ENCODE measurements at regions not wholly inside any gene's neighbourhood (a gene's known extent, or its start where the extent isn't known, plus 50 kb on each side); places are given as distances from the start of the nearest gene placed in this dataset.

- CTCF ChIA-PET (ENCODE audit: partially characterized antibody) = interaction anchor here (0.8 to 1.4 kb wide), 2 partner anchors 12 to 46 kb away, joined by 3 read pairs; no protein-coding TSS in a partner anchor
- Histone ChIP-seq H3K23me2 (ENCODE audit: low read depth, low read length) (no peaks in the 10 kb centered on the region), H3K36me3 (ENCODE audit: control insufficient read depth in 2 of 4, insufficient read depth in 4 of 4, low read length in 3 of 4) (no peaks in the 10 kb centered on the region), H3K56ac (replicated peaks; ENCODE audit: insufficient read length, low read depth, low read length) (no peak overlapping the region), H3K79me2 (ENCODE audit: control insufficient read depth in 1 of 2, insufficient read depth in 2 of 2, low read length in 2 of 2) (no peaks in the 10 kb centered on the region), H3K79me1 (ENCODE audit: low read depth, low read length) (no peaks in the 10 kb centered on the region), H4K20me1 (replicated peaks in 1 of 2; ENCODE audit: control insufficient read depth in 1 of 2, insufficient read depth in 2 of 2, low read length in 2 of 2) (no peaks in the 10 kb centered on the region), H3K23ac (ENCODE audit: insufficient read length) (no peak overlapping the region), H3K9me3 (ENCODE audit: insufficient read depth in 2 of 2, low read depth in 1 of 2, low read length in 1 of 2) (no peaks in the 10 kb centered on the region), H4K91ac (replicated peaks; ENCODE audit: insufficient read length, low read length) (no peak overlapping the region), H3K14ac (ENCODE audit: insufficient read length) (no peak overlapping the region), H3K4me2 (ENCODE audit: insufficient read depth in 1 of 2, low read depth in 2 of 2, low read length in 2 of 2) (no peak overlapping the region), H2BK120ac (replicated peaks; ENCODE audit: low read depth, low read length) (no peak overlapping the region), H3K4ac (replicated peaks; ENCODE audit: insufficient read length, low read depth, low read length) (no peak overlapping the region), H4K8ac (ENCODE audit: extremely low read depth, insufficient read depth, low read length) (no peak overlapping the region), H2BK5ac (ENCODE audit: low read depth, low read length) (no peak overlapping the region), H3K18ac (ENCODE audit: extremely low read depth, low read length) (no peak overlapping the region), H3K27me3 (replicated peaks in 1 of 4; ENCODE audit: control insufficient read depth in 3 of 4, extremely low read depth in 1 of 4, insufficient read depth in 3 of 4, low read length in 3 of 4) (no peaks in the 10 kb centered on the region), H3K27ac (ENCODE audit: low read depth, low read length) (no peak overlapping the region), H2BK12ac (ENCODE audit: low read depth, low read length) (no peak overlapping the region), H3K4me3 (ENCODE audit: extremely low read depth in 1 of 4, insufficient read depth in 2 of 4, low read depth in 3 of 4, low read length in 4 of 4) (no peak overlapping the region), H3K4me1 (replicated peaks in 1 of 4; ENCODE audit: control insufficient read depth in 3 of 4, insufficient read depth in 4 of 4, low read length in 3 of 4) (no peaks in the 10 kb centered on the region), H3K9ac (replicated peaks in 1 of 4; ENCODE audit: extremely low read depth in 1 of 4, low read depth in 3 of 4, low read length in 3 of 4) (no peak overlapping the region), H4K5ac (ENCODE audit: insufficient read length, low read depth, low read length) (no peak overlapping the region), H2AFZ (ENCODE audit: low read length) (no peak overlapping the region), H2AK5ac (ENCODE audit: low read depth, low read length) (no peak overlapping the region), H2BK20ac (ENCODE audit: low read length) (no peak overlapping the region), H2BK15ac (ENCODE audit: low read length) (no peak overlapping the region)
- FAIRE-seq (no peak), DNase-seq (ENCODE audit: low read depth in 1 of 2, low spot score in 2 of 2) (no peak)
- POLR2A ChIA-PET (ENCODE audit: partially characterized antibody) = no interaction called here
- TF ChIP-seq MAFK (IDR thresholded peaks at IDR 0.05; ENCODE audit: low read depth, low read length) = no peak
- no peak for TF ChIP-seq KDM4A (IDR thresholded peaks at IDR 0.05; ENCODE audit: low read depth, low read length, severe bottlenecking)
Observed at GRCh38 chr10:105611244-105611798, 970.2 kb downstream of the SORCS3 start.
